GM13977 (cell line): ENCODE measurements at regions not wholly inside any gene's neighbourhood (a gene's known extent, or its start where the extent isn't known, plus 50 kb on each side); places are given as distances from the start of the nearest gene placed in this dataset.

Source experiments
- DNase-seq: peaks from one replicate; pipeline ENCODE4 v3.0.0; 2012; ENCODE audit warnings: low spot score
- in situ Hi-C: fragments of 300-500 bp; cut with MboI; formaldehyde crosslinking; loops from one replicate; pipeline ENCODE4 v1.12.0; 2022; ENCODE audit warnings: low sequenced_read_pairs, low pct_unique_long_range_greater_than_20kb, mixed read lengths, inconsistent platforms; ENCODE audit not compliant: unreplicated experiment
- TF ChIP-seq, protein P1 (sequence below): IDR thresholded peaks from 2 replicates; pipeline ENCODE4 v1.5.1; 2012; ENCODE audit warnings: mild to moderate bottlenecking, control low read depth; ENCODE audit not compliant: insufficient read depth; ENCODE audit errors: extremely low read depth, missing control alignments

DNA sequence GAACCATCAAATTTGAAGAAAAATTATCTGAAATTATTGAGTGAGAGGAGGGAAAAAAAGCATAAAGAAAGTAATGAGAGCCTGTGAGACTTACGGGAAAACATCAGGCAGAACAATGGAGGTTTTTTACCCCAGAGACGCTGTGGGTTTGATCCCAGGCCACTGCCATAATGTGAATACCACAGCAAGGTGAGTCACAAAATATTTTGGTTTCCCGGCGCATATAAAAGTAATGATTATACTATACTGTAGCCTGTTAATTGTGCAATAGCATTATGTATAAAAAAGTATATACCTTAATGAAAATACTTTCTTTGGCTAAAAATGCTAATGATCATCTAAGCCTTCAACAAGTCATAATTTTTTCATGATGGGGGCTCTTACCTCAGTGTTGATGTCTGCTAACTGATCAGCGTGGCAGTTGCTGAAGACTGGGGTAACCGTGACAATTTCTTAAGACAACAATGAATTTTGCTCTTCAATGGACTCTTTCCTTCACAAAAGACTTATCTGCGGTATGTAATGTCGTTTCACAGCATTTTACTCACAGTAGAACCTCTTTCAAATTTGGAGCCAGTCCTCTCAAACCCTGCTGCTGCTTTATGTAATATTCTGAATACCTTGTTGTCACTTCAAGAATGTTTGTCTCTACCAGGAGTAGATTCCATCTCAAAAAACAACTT lies 97.0 kb upstream of the FAM20C start:
- in situ Hi-C loops: no loop called here
- DNase-seq: no peak
- TF ChIP-seq, protein P1, sequence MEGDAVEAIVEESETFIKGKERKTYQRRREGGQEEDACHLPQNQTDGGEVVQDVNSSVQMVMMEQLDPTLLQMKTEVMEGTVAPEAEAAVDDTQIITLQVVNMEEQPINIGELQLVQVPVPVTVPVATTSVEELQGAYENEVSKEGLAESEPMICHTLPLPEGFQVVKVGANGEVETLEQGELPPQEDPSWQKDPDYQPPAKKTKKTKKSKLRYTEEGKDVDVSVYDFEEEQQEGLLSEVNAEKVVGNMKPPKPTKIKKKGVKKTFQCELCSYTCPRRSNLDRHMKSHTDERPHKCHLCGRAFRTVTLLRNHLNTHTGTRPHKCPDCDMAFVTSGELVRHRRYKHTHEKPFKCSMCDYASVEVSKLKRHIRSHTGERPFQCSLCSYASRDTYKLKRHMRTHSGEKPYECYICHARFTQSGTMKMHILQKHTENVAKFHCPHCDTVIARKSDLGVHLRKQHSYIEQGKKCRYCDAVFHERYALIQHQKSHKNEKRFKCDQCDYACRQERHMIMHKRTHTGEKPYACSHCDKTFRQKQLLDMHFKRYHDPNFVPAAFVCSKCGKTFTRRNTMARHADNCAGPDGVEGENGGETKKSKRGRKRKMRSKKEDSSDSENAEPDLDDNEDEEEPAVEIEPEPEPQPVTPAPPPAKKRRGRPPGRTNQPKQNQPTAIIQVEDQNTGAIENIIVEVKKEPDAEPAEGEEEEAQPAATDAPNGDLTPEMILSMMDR: no peak

DNA sequence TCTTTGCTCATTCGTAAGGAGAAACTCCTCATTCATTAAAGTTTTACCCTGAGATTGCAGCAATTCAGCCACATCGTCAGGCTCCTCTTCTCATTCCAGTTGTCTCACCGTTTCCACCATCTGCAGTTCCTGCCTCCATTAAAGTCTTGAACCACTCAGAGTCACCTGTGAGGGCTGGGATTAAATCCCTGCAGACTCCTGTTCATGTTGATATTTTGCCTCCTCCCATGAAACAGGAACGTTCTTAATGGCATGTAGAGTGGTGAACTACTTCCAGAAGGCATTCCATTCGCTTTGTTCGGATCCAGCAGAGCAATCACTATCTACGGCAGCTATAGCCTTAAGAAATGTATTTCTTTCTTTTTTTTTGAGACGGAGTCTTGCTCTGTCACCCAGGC lies 96.5 kb upstream of the FAM20C start:
- TF ChIP-seq, protein P1: no peak
- no peak for DNase-seq
- in situ Hi-C loops: no loop called here

GRCh38 chr7:96861-97260 lies 95.5 kb upstream of the FAM20C start:
- no peak for DNase-seq
- TF ChIP-seq, protein P1: no peak
- in situ Hi-C loops: no loop called here

DNA sequence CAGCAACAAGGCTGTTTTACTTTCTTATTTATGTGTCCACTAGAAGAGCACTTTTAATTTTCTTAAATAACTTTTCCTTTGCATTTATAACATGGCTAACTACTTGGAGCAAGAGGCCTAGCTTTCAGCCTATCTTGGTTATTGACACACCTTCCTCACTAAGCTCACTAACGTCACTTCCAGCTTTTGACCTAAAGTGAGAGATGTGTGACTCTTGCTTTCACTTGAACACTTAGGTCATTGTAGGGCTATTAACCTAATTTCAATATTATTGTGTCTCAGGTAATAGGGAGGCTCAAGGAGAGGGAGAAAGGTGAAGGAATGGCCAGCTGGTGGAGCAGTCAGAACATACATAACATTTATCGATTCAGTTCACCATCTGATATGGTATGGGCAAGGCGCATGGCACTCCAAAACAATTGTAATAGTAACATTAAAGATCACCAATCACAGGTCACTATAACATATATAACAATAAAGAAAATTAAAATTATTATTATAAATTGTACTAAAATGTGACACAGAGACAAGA lies 95.0 kb upstream of the FAM20C start:
- in situ Hi-C loops: no loop called here
- TF ChIP-seq, protein P1: no peak
- no peak for DNase-seq

DNA sequence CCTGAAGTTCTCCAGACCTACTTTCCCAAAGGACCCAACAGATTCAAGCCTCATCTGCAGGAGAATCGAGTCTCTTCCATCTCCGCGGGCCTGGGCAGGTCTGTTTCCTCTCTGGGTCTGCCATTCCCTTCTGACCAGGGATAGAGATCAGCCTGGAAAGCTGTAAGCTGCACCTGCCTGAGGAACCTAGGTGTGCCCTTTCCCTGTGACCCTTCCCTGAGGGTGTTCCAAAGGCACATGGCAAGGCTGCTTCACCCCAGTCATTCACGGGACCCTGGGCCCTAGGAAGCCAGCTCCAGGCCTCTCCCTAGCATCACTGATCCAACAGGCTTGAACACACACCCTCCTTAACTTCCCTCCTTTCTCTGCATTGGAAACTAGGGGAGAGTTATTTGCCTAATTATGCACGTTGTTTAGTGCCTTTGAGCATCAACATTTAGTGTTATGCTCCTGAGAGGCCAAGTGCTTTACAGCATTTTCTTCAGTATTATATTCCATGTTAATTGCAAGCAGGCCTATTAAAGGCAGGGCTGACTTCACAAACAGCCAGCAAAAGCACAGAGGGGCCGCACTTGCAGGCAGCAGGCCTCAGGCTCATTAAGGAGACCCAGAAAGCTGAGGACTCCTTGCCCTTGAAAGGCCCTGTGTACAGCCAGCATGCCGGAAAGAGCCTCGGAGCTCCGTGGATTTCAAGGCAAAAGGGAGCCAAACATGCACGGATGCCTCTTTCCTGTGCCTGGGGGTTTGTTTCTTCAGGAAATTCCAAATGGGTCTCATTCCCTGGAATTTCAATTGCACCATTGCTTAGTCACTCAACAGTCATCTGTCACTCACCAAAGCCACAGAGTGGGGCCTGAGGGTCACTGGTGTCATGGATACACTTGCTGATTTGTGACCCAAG lies 91.0 kb upstream of the FAM20C start:
- in situ Hi-C loops: no loop called here
- DNase-seq: no peak
- TF ChIP-seq, protein P1: no peak

DNA sequence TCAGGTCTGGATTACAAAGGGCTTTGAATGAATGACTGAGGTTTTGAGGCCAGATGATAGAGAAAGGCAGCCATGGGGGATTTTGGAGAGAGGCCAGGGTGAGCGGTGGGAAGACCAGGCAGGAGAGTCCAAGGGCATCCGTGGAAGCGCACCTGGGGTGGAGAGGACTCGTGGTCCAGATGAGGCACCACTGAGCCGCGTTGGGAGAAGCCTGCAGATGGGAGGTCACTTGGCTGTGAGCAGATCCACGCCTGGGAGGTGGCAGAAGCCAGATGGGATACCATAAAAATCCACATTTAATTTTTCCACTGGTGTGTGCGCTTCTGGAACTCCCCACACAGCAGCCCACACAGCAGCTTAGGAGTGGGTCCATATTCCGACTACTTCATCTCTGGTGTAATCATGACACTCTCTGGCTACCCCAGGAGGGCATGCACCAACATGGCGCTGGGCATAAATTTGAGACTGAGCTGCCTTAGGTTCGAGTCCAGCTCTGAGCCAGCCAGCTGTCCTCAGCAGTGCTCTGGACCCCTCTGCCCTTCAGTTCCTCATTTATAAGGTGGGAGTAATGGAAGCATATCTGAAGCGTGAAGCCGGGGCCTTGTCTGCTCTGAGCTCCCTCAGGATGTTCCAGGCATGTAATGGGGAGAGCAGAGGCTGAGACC lies 90.2 kb upstream of the FAM20C start:
- in situ Hi-C loops: no loop called here
- TF ChIP-seq, protein P1: no peak
- DNase-seq: no peak
